Neural progenitor cell (in vitro differentiated cells): ENCODE measurements at regions not wholly inside any gene's neighbourhood (a gene's known extent, or its start where the extent isn't known, plus 50 kb on each side); places are given as distances from the start of the nearest gene placed in this dataset.

Experiments used
- DNase-seq: peaks from one replicate; pipeline ENCODE4 v3.0.0-alpha.2; 2016; ENCODE audit warnings: low spot score
- H2AFZ ChIP-seq: fragments of 200-600 bp; sonication (generic); replicated peaks from 2 replicates; pipeline ENCODE4 v1.6.1; 2016; ENCODE audit warnings: antibody characterized with exemption
- H3F3A ChIP-seq: fragments of 200-600 bp; sonication (generic); 2 replicates; pipeline ENCODE4 v1.6.1; 2016; ENCODE audit warnings: antibody characterized with exemption, low read depth
- H3K27ac ChIP-seq: fragments of 200-600 bp; sonication (generic); 2 replicates; pipeline ENCODE4 v1.5.1; 2016; ENCODE audit warnings: mild to moderate bottlenecking
- H3K27me3 ChIP-seq: fragments of 200-600 bp; sonication (generic); 2 replicates; pipeline ENCODE4 v1.6.1; 2016; ENCODE audit warnings: mild to moderate bottlenecking, moderate library complexity
- H3K36me3 ChIP-seq: fragments of 200-600 bp; sonication (generic); 2 replicates; pipeline ENCODE4 v1.5.1; 2016
- H3K4me1 ChIP-seq: fragments of 200-600 bp; sonication (generic); 2 replicates; pipeline ENCODE4 v1.6.1; 2016; ENCODE audit warnings: mixed run types
- H3K4me2 ChIP-seq: fragments of 200-600 bp; sonication (generic); 2 replicates; pipeline ENCODE4 v1.6.1; 2016
- H3K4me3 ChIP-seq: fragments of 200-600 bp; sonication (generic); 2 replicates; pipeline ENCODE4 v1.5.1; 2016
- H3K79me2 ChIP-seq: fragments of 200-600 bp; sonication (generic); 2 replicates; pipeline ENCODE4 v1.6.1; 2016; ENCODE audit warnings: low read depth
- H3K9ac ChIP-seq: fragments of 200-600 bp; sonication (generic); 2 replicates; pipeline ENCODE4 v1.6.1; 2016
- H3K9me3 ChIP-seq: fragments of 200-600 bp; sonication (generic); 2 replicates; pipeline ENCODE4 v1.5.1; 2016; ENCODE audit warnings: low read depth
- H4K20me1 ChIP-seq: fragments of 200-600 bp; sonication (generic); 2 replicates; pipeline ENCODE4 v1.6.1; 2016; ENCODE audit warnings: low read depth
- H3K27ac Mint-ChIP-seq: 3 replicates; pipeline ENCODE4 v1.8.0; 2021; ENCODE audit warnings: mixed read lengths
- H3K27me3 Mint-ChIP-seq: 2 replicates; pipeline ENCODE4 v1.8.0; 2022; ENCODE audit warnings: low read depth, mild to moderate bottlenecking, inconsistent platforms, moderate library complexity, mixed read lengths; ENCODE audit not compliant: insufficient read depth
- H3K36me3 Mint-ChIP-seq: 3 replicates; pipeline ENCODE4 v1.8.0; 2021; ENCODE audit warnings: mixed read lengths
- H3K4me1 Mint-ChIP-seq: 3 replicates; pipeline ENCODE4 v1.8.0; 2021; ENCODE audit warnings: mixed read lengths
- H3K4me3 Mint-ChIP-seq: 3 replicates; pipeline ENCODE4 v1.8.0; 2021; ENCODE audit warnings: mild to moderate bottlenecking, moderate library complexity, mixed read lengths
- H3K9me3 Mint-ChIP-seq: 3 replicates; pipeline ENCODE4 v1.8.0; 2020; ENCODE audit warnings: mixed read lengths
- EZH2 ChIP-seq: fragments of 200-600 bp; sonication (generic); IDR thresholded peaks from 2 replicates; pipeline ENCODE4 v1.6.1; 2017; ENCODE audit warnings: antibody characterized with exemption, mild to moderate bottlenecking, moderate library complexity
- EZH2phosphoT487 ChIP-seq: fragments of 200-600 bp; sonication (generic); IDR thresholded peaks from 2 replicates; pipeline ENCODE4 v1.6.1; 2017; ENCODE audit warnings: antibody characterized with exemption
- TF ChIP-seq, protein P1 (sequence below): fragments of 200-600 bp; sonication (generic); IDR thresholded peaks from 2 replicates; pipeline ENCODE4 v1.5.1; 2017; ENCODE audit warnings: antibody characterized with exemption, mild to moderate bottlenecking

DNA sequence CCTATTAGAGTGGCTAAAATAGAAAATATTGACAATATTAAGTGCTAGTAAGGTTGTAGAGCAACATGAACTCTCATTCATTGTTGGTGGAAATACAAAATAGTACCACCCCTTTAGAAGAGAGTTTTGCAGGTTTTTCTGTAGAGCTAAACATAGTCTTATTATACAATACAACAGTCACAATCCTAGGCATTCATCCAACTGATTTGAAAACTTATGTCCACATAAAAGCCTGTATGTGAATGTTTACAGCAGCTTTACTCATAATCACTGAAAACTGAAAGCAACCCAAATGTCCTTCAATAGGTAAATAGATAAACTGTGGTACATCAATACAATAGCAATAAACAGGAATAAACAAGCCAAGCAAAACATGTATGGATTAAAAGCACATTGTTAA is 127.2 kb upstream of the PRNP start:
- Histone ChIP-seq H2AFZ (no peak overlapping the region), H3K9me3 (no peaks in the 10 kb centered on the region), H3K9ac (no peak overlapping the region), H3K27ac (no peak overlapping the region), H3K79me2 (no peaks in the 10 kb centered on the region), H4K20me1 (no peaks in the 10 kb centered on the region), H3K36me3 (no peaks in the 10 kb centered on the region), H3K4me3 (no peak overlapping the region), H3K27me3 (no peaks in the 10 kb centered on the region), H3K4me2 (no peak overlapping the region), H3K4me1 (no peaks in the 10 kb centered on the region), H3F3A (no peaks in the 10 kb centered on the region)
- H3K4me1 Mint-ChIP-seq = no peaks in the 10 kb centered on the region
- TF ChIP-seq EZH2phosphoT487 (no peak), EZH2 (no peak)
- TF ChIP-seq, protein P1, sequence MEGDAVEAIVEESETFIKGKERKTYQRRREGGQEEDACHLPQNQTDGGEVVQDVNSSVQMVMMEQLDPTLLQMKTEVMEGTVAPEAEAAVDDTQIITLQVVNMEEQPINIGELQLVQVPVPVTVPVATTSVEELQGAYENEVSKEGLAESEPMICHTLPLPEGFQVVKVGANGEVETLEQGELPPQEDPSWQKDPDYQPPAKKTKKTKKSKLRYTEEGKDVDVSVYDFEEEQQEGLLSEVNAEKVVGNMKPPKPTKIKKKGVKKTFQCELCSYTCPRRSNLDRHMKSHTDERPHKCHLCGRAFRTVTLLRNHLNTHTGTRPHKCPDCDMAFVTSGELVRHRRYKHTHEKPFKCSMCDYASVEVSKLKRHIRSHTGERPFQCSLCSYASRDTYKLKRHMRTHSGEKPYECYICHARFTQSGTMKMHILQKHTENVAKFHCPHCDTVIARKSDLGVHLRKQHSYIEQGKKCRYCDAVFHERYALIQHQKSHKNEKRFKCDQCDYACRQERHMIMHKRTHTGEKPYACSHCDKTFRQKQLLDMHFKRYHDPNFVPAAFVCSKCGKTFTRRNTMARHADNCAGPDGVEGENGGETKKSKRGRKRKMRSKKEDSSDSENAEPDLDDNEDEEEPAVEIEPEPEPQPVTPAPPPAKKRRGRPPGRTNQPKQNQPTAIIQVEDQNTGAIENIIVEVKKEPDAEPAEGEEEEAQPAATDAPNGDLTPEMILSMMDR = no peak
- DNase-seq = no peak
- no peak overlapping the region for H3K4me3 Mint-ChIP-seq
- no peak overlapping the region for H3K27ac Mint-ChIP-seq
- no peaks in the 10 kb centered on the region for H3K9me3 Mint-ChIP-seq
- H3K36me3 Mint-ChIP-seq = no peaks in the 10 kb centered on the region
- H3K27me3 Mint-ChIP-seq = peaks cover 3% of the 10 kb centered on the region

DNA sequence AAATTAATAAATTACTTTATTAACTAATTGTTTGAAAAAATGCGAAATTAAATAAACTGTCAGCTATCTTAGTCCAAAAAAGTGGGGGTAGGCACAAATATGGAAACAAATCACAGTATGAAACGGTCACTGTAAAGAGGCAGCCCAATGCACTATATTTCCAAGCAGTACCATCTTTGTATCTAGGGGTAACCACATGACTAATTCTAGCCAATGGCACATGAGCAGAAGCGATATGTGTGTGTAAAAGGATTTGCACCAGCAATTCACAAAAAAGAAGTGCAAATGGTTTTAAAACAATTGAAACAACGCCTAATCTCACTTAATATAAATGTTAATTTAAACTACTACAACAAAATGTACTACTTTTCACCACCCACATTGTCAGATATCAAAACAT is 129.5 kb upstream of the PRNP start:
- Histone ChIP-seq H3K36me3 (no peaks in the 10 kb centered on the region), H3F3A (no peaks in the 10 kb centered on the region), H3K9ac (no peak overlapping the region), H3K4me1 (no peaks in the 10 kb centered on the region), H3K9me3 (no peaks in the 10 kb centered on the region), H3K4me2 (no peak overlapping the region), H4K20me1 (no peaks in the 10 kb centered on the region), H3K27ac (no peak overlapping the region), H3K27me3 (no peaks in the 10 kb centered on the region), H3K79me2 (no peaks in the 10 kb centered on the region), H3K4me3 (no peak overlapping the region), H2AFZ (no peak overlapping the region)
- H3K27ac Mint-ChIP-seq = no peak overlapping the region
- H3K36me3 Mint-ChIP-seq = no peaks in the 10 kb centered on the region
- H3K27me3 Mint-ChIP-seq = no peaks in the 10 kb centered on the region
- H3K4me1 Mint-ChIP-seq = no peaks in the 10 kb centered on the region
- TF ChIP-seq, protein P1 = no peak
- TF ChIP-seq EZH2 (no peak), EZH2phosphoT487 (no peak)
- DNase-seq = no peak
- H3K9me3 Mint-ChIP-seq = no peaks in the 10 kb centered on the region
- H3K4me3 Mint-ChIP-seq = no peak overlapping the region

DNA sequence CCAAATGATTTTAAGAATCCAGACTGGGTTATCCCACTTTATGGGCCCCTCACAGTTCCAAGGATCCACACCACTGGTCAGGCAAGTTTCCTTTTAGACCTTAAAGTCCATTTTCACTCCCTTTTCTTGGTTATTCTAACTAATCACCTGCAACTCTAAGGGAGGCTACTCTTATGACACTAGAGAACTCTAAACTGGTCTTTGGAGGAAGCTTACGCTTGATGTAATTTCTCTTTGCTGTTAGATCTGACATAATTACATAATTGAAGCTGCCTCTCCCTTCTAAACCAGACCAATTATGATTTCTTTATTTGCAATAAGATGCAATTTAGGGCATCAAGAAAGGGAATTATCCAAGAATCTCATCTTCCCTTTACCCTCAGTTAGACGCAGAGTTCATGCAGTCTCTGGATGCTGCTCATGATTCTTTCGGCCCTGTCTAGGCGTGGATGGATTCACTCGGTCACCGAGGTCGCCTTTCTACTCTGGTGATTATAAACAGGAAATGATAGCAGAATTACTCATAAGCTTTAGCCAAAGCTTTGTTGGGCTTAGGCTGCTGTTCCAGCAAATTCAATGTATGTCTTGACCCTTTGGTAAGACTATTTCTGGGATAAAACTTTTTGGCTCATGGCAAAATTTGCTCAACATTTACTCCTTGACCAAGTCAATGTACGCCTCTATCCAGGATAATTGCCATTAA is 130.9 kb upstream of the PRNP start:
- H3K36me3 ChIP-seq = no peaks in the 10 kb centered on the region
- Mint-ChIP-seq H3K27me3 (no peaks in the 10 kb centered on the region), H3K27ac (no peak overlapping the region), H3K36me3 (no peaks in the 10 kb centered on the region), H3K4me3 (no peak overlapping the region), H3K9me3 (no peaks in the 10 kb centered on the region), H3K4me1 (no peaks in the 10 kb centered on the region)
- no peaks in the 10 kb centered on the region for H3K27me3 ChIP-seq
- H3K9me3 ChIP-seq = no peaks in the 10 kb centered on the region
- H3K79me2 ChIP-seq = no peaks in the 10 kb centered on the region
- no peaks in the 10 kb centered on the region for H3K4me1 ChIP-seq
- TF ChIP-seq EZH2phosphoT487 (no peak), EZH2 (no peak)
- TF ChIP-seq, protein P1 = no peak
- no peaks in the 10 kb centered on the region for H4K20me1 ChIP-seq
- no peak overlapping the region for H3K4me2 ChIP-seq
- H3F3A ChIP-seq = no peaks in the 10 kb centered on the region
- H3K9ac ChIP-seq = no peak overlapping the region
- no peak overlapping the region for H3K4me3 ChIP-seq
- no peak overlapping the region for H3K27ac ChIP-seq
- no peak overlapping the region for H2AFZ ChIP-seq
- no peak for DNase-seq
